ENCODE measurements at regions not wholly inside any gene's neighbourhood (a gene's known extent, or its start where the extent isn't known, plus 50 kb on each side); places are given as distances from the start of the nearest gene placed in this dataset.

DNA sequence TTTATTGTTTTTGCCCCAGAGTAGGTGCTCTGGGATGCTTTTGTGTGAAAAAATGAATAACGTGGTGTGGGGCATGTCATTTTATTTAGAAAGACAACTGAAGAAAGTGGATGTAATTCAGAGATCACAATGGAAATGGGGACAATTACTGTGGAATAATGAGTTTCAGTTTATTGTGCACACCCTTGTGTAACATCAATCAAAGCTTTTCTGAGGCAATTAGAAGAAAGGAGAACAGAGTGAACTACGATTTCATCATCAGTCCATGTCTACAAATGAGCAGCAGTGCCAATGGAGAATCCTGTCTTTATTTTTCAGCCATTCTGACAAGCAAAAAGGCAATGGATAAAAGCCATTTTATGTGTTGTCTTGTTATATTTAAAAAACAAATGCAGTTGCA, 339.2 kb downstream of the TMA16 start:
- 48 to 61% (median 59%) methylated on average over 2 of the region's 2 CpGs for WGBS, 4 donors
- Histone ChIP-seq H3K4me1 (no peaks in the 10 kb centered on the region), H3K4me3 (no peak overlapping the region), H3K27ac (no peak overlapping the region), H3K9me3 (no peaks in the 10 kb centered on the region), H3K36me3 (no peaks in the 10 kb centered on the region), H3K27me3 (no peaks in the 10 kb centered on the region)
- TF ChIP-seq POLR2A (IDR thresholded peaks at IDR 0.05) (no peak), CTCF (IDR thresholded peaks at IDR 0.05) (no peak)
- DNase-seq: no peak
- ATAC-seq: no peak
- intact Hi-C loops (cut with DNase I): no loop called here

DNA sequence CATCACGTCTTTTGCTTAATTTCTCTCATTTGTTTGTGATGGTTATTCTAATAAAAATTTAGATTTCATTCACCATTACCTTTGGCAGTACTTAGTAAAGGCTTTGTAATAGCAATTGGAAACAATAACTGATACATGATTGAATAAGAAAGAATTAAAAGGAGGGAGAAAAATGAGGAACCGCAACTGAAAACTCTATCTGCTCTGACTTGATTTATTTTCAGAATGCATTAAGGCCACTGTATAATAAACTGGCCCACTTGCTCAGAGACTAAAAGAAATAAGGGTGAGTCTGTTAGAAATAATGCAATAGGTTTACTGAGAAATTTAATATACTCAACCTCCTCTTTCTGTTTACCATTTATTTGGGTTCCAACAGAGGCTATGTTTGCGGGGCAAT, 351.5 kb downstream of the TMA16 start:
- Histone ChIP-seq H3K27ac (no peak overlapping the region), H3K4me1 (no peaks in the 10 kb centered on the region), H3K9me3 (no peaks in the 10 kb centered on the region), H3K27me3 (no peaks in the 10 kb centered on the region), H3K36me3 (no peaks in the 10 kb centered on the region), H3K4me3 (no peak overlapping the region)
- TF ChIP-seq CTCF (IDR thresholded peaks at IDR 0.05): no peak
- no peak for TF ChIP-seq POLR2A (IDR thresholded peaks at IDR 0.05)
- DNase-seq (no peak), ATAC-seq (no peak)
- intact Hi-C loops (cut with DNase I): no loop called here
- WGBS, 4 donors: 85 to 90% (median 87%) methylated on average over 3 of the region's 3 CpGs

DNA sequence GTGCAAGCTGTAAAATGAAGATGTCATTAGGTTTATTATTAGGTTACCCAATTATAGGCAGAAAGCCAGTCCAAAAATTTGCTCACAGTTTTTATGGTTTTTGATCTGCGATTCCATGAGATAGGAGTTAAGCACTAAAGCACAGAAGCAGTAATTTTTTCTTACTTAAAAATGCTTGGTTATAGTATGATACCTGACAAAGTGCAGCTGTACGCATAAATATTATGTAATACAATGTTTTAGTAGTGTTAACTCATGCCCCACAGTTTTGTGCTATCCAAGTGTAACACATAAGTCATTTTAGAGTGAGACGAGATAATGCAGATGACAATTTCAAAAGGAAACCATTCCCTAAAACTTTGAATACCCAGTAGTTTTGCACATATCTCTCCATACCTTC, 357.8 kb downstream of the TMA16 start:
- Histone ChIP-seq H3K4me1 (no peaks in the 10 kb centered on the region), H3K4me3 (no peak overlapping the region), H3K36me3 (no peaks in the 10 kb centered on the region), H3K9me3 (no peaks in the 10 kb centered on the region), H3K27ac (no peak overlapping the region), H3K27me3 (no peaks in the 10 kb centered on the region)
- ATAC-seq: no peak
- 72 to 77% (median 75%) methylated on average over 3 of the region's 3 CpGs for WGBS, 4 donors
- intact Hi-C loops (cut with DNase I): no loop called here
- no peak for TF ChIP-seq POLR2A (IDR thresholded peaks at IDR 0.05)
- no peak for TF ChIP-seq CTCF (IDR thresholded peaks at IDR 0.05)
- DNase-seq: no peak

DNA sequence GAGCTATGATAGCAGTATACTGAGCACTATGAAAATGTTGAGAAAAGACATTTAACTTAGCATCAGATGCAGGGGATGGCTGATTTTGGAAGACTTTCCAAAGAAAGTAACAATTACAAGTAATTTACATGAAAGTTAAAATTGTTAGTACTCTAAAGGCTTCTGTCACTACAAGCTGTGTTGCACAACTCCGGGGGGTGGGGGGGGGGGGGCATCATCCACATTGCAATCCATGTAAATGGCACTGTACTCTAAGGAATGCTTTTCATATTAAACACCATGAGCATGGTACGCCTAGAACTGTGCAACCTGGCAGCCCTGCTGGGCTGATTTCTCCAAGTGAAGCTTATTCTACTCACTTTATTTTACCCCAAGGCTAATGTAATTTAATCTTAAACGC, 363.4 kb downstream of the TMA16 start:
- DNase-seq (no peak), ATAC-seq (no peak)
- TF ChIP-seq CTCF (IDR thresholded peaks at IDR 0.05): no peak
- TF ChIP-seq POLR2A (IDR thresholded peaks at IDR 0.05): no peak
- 66 to 71% (median 68%) methylated on average over 3 of the region's 3 CpGs for WGBS, 4 donors
- no peaks in the 10 kb centered on the region for H3K27me3 ChIP-seq
- H3K36me3 ChIP-seq: no peaks in the 10 kb centered on the region
- no peaks in the 10 kb centered on the region for H3K4me1 ChIP-seq
- intact Hi-C loops (cut with DNase I): no loop called here
- no peaks in the 10 kb centered on the region for H3K9me3 ChIP-seq
- no peak overlapping the region for H3K4me3 ChIP-seq
- H3K27ac ChIP-seq: no peak overlapping the region

All from heart left ventricle (tissue), 16 donors.